ENCODE measurements at regions not wholly inside any gene's neighbourhood (a gene's known extent, or its start where the extent isn't known, plus 50 kb on each side); places are given as distances from the start of the nearest gene placed in this dataset.

- no peak for TF ChIP-seq CTCF (IDR thresholded peaks at IDR 0.05; ENCODE audit: insufficient read depth, low read length, poor library complexity, severe bottlenecking)
- no peaks in the 10 kb centered on the region for H3K36me3 ChIP-seq (ENCODE audit: control insufficient read depth, insufficient read depth, low read length)
- H3K27me3 ChIP-seq (ENCODE audit: control insufficient read depth, insufficient read depth, low read length): no peaks in the 10 kb centered on the region
- no peak overlapping the region for H3K4me3 ChIP-seq (ENCODE audit: low read depth, low read length)
- no peak for DNase-seq (ENCODE audit: low read depth)
Observed at GRCh38 chr6:19995575-19996257, 158.5 kb downstream of the ID4 start.

- H3K27me3 ChIP-seq (ENCODE audit: control insufficient read depth, insufficient read depth, low read length): no peaks in the 10 kb centered on the region
- no peak for TF ChIP-seq CTCF (IDR thresholded peaks at IDR 0.05; ENCODE audit: insufficient read depth, low read length, poor library complexity, severe bottlenecking)
- no peak for DNase-seq (ENCODE audit: low read depth)
- no peak overlapping the region for H3K4me3 ChIP-seq (ENCODE audit: low read depth, low read length)
- H3K36me3 ChIP-seq (ENCODE audit: control insufficient read depth, insufficient read depth, low read length): no peaks in the 10 kb centered on the region
Observed at GRCh38 chr6:19997104-19997503, 159.9 kb downstream of the ID4 start.

- no peak for DNase-seq (ENCODE audit: low read depth)
Observed at GRCh38 chr6:19998541-19998940, 161.4 kb downstream of the ID4 start.

GRCh38 chr6:19999319-20000191 is 162.4 kb downstream of the ID4 start:
- TF ChIP-seq CTCF (IDR thresholded peaks at IDR 0.05; ENCODE audit: insufficient read depth, low read length, poor library complexity, severe bottlenecking): no peak
- Histone ChIP-seq H3K27me3 (ENCODE audit: control insufficient read depth, insufficient read depth, low read length) (no peaks in the 10 kb centered on the region), H3K4me3 (ENCODE audit: low read depth, low read length) (no peak overlapping the region), H3K36me3 (ENCODE audit: control insufficient read depth, insufficient read depth, low read length) (no peaks in the 10 kb centered on the region)
- DNase-seq (ENCODE audit: low read depth): no peak

More at GRCh38 chr6:19998541-19998940, 161.4 kb downstream of the ID4 start:
- no peaks in the 10 kb centered on the region for H3K36me3 ChIP-seq (ENCODE audit: control insufficient read depth, insufficient read depth, low read length)
- TF ChIP-seq CTCF (IDR thresholded peaks at IDR 0.05; ENCODE audit: insufficient read depth, low read length, poor library complexity, severe bottlenecking): no peak
- H3K4me3 ChIP-seq (ENCODE audit: low read depth, low read length): no peak overlapping the region
- no peaks in the 10 kb centered on the region for H3K27me3 ChIP-seq (ENCODE audit: control insufficient read depth, insufficient read depth, low read length)

- Histone ChIP-seq H3K36me3 (ENCODE audit: control insufficient read depth, insufficient read depth, low read length) (no peaks in the 10 kb centered on the region), H3K4me3 (ENCODE audit: low read depth, low read length) (no peak overlapping the region), H3K27me3 (ENCODE audit: control insufficient read depth, insufficient read depth, low read length) (no peaks in the 10 kb centered on the region)
- TF ChIP-seq CTCF (IDR thresholded peaks at IDR 0.05; ENCODE audit: insufficient read depth, low read length, poor library complexity, severe bottlenecking): no peak
- no peak for DNase-seq (ENCODE audit: low read depth)
Observed at GRCh38 chr6:20001286-20001685, 164.1 kb downstream of the ID4 start.
